ENCODE measurements at regions not wholly inside any gene's neighbourhood (a gene's known extent, or its start where the extent isn't known, plus 50 kb on each side); places are given as distances from the start of the nearest gene placed in this dataset.

- TF ChIP-seq, protein P1, sequence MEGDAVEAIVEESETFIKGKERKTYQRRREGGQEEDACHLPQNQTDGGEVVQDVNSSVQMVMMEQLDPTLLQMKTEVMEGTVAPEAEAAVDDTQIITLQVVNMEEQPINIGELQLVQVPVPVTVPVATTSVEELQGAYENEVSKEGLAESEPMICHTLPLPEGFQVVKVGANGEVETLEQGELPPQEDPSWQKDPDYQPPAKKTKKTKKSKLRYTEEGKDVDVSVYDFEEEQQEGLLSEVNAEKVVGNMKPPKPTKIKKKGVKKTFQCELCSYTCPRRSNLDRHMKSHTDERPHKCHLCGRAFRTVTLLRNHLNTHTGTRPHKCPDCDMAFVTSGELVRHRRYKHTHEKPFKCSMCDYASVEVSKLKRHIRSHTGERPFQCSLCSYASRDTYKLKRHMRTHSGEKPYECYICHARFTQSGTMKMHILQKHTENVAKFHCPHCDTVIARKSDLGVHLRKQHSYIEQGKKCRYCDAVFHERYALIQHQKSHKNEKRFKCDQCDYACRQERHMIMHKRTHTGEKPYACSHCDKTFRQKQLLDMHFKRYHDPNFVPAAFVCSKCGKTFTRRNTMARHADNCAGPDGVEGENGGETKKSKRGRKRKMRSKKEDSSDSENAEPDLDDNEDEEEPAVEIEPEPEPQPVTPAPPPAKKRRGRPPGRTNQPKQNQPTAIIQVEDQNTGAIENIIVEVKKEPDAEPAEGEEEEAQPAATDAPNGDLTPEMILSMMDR (IDR thresholded peaks at IDR 0.05), result no peak
- no peak for TF ChIP-seq POLR2A (IDR thresholded peaks at IDR 0.05)
Measured at GRCh38 chr10:129023082-129023481, 444.0 kb upstream of the MGMT start.
